GM19023 (cell line): ENCODE measurements at regions not wholly inside any gene's neighbourhood (a gene's known extent, or its start where the extent isn't known, plus 50 kb on each side); places are given as distances from the start of the nearest gene placed in this dataset.

Experiments used
- ATAC-seq: cut with Tn5 transposase; IDR thresholded peaks from one replicate; pipeline ENCODE4 v1.9.1; 2021; ENCODE audit warnings: mild to moderate bottlenecking, moderate library complexity; ENCODE audit not compliant: unreplicated experiment

DNA sequence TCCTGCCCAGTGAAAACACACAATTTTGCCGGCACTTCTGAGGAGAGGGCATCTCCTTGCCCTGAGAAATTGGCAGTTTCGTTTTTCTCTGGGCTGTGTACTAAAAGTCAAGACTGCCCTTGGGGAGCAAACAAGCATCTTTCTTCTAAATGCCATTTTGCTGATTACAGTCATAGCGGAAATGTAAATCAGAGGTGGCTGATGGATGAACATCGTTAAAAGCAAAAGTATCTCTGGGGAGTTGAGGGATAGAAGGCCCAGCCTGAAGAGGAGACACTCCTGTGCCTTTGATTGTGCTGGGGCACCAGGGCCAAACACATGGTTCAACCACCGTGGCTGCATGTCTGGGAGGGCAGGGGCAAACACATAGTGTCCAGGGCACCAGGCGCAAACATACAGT, 49.8 kb downstream of the ABCC12 start:
- no peak for ATAC-seq

DNA sequence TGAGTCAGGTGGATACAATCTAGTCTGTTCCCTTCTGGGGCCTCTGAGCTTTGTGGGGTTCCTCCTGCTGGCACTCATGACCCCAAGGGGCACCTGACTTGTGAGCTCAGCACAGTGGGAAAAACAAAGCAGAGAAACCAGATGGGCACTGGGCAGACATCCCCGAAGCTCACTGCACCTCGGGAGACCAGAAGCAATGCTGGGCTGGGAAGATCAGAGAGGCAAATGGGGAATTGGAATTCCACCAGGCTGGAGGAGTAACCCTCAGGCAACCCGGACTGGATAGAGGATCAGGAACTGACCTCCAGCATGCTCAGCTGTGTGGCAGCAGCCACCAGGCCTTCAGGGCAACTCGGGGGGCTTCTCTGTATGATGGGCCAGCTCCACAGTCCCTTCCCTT, 50.3 kb downstream of the ABCC12 start:
- ATAC-seq: no peak

- ATAC-seq: no peak
Observed at GRCh38 chr16:48103591-48103990, 52.2 kb downstream of the ABCC12 start.

- ATAC-seq: no peak
Observed at GRCh38 chr16:48102083-48103008, 53.4 kb downstream of the ABCC12 start.

DNA sequence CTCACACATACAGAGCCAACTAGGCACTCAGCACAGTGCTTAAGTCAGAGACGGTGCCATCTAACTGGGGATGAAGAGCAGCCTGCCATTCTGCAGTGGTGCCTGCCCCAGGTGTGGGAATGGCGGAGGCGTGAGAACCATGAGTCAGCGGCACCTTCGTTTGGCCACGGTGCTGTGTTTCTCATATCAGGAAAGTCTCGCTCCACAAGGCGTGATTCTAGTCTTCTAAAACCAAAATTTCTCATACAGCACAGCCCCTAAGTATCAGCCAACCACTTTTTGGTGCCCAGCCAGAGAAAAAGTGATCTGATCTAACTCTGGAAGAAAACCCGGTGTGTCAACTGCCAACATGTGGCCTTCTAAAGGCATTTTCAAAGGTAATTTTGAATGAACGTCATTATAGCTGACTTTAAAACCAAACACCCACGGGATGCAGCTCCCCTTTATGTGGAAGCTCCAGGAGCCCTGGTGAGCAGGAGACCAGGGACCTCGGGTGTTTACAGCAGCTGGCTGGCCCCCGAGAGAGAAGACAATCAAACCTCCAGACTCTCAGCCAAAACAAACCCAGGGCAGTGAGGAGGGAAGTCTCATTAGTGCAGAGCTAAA, 54.6 kb downstream of the ABCC12 start:
- peak; percentile 64 for ATAC-seq

DNA sequence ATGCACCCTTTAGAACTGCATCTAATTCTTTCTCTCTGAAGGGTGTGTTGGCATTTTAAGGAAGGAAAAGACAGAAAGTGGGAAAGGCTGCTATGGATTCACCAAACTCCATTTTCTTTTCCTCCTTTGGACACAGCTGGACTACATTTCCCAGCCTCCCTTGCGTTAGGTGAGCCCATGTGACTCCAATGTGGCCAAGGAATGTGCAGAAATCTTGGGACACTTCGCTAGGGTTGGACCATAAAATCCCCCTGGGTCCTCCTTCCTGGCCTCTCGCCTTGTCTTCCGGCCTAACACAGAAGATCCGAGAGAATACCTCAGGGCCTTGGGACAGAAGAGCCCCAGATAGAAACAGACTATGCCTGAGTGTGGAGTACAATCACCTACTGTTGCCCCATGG, 56.3 kb downstream of the ABCC12 start:
- ATAC-seq: no peak

- no peak for ATAC-seq
Observed at GRCh38 chr16:48098472-48098871, 57.3 kb downstream of the ABCC12 start.

DNA sequence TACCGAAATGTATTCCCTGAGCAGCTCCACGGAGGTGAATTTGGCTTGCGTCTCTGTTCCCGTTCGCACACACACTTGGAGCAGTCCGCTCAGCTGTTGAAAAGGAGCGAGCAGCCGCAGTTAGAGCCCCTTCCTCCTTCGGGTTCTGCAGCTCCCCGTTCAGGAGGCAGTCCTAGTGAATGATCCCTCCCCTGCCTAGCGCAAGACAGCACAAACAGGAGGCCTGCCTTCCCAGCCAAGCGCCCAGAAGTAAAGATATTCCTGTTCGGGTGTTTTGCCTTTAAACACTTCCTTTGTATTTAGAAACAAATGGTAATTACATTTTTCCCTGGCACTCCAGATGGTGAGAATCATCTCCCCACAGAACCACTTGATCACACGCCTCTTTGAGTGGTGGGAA, 64.7 kb downstream of the ABCC12 start:
- no peak for ATAC-seq

GRCh38 chr16:48089053-48089792, 66.6 kb downstream of the ABCC12 start:
- ATAC-seq: no peak

- ATAC-seq: no peak
Observed at GRCh38 chr16:48087639-48088038, 68.2 kb downstream of the ABCC12 start.

GRCh38 chr16:48086422-48086821, 69.4 kb downstream of the ABCC12 start:
- no peak for ATAC-seq

DNA sequence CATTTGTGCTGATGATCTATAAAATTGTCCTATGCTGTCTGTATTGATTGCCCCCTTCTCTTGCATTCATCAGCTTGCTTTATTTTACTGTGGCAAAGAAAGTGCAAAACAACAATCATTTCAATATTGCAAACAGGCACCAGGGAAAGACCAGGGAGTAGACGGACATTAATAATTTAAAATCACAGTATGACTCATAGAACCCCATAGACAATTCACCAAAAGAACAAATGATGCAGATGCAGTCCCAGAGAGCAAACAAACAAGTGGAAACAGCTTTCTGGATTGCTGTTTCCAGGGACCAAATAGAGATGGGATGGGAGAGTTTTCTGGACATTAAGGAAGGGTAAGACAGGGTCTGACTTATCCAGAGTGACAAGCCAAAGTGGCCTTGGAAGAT, 70.1 kb downstream of the ABCC12 start:
- ATAC-seq: no peak

- no peak for ATAC-seq
Observed at GRCh38 chr16:48084826-48085225, 71.0 kb downstream of the ABCC12 start.

DNA sequence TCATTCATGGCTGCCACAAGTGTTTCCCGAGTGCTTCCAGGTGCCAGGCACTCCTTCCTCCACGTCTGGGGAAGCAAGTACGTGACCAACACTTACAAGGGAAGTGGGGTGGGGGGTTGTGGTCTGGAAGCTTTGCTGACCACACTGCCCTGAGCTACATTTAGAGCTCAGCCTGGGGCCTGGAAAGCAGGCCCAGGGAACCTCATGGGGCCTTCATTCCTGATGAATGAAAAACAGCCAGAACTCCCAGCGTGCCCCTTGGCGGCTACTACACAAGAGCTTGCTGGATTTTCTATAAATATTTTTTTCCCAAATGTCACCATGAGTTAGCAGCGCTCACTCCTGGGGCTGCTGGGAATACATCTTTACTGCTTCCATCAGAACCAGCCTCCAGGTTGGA, 73.3 kb downstream of the ABCC12 start:
- no peak for ATAC-seq

DNA sequence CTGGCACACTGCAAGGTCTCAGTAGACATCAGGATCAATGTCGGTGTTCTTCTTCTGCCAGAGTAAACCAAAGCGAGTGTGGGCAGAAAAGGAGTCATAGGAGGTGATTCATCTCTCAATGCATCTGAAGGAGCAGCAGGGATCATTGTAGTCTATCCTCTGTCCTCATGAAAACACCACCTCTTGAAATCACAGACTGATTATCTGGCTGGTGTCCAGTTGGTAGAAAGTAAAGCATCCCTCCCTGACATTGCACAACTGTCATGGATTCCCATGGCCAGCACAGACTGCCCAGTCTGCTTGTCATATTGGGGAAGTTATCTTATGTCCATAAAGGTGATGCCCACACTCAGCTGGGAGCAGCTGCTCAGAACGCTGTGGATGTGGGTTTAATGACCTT, 74.1 kb downstream of the ABCC12 start:
- ATAC-seq: no peak

DNA sequence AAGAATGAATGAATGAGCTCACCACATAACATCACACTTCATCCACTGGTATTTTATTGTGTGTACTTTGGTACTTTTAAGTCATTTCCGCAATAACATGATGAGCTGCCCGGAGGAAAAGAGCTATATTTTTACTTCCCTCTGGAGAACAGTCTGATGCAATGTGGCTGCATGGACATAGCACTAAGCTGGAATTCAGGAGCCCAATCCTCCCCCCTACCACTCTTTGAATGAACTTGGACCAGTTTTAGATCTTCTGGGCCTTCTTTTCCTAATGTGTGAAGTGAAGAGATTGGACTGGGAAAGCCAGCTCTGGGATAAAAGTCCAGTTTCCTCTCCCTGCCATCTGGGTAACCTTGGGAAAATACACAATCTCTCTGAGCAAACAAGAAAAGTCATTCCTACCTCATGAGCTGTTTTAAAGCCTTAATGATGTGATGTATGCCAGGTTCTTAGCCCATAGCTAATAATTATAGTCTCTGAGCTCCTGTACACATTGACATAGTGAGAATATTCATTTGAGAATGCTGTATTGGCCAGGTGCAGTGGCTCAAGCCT, 79.3 kb downstream of the ABCC12 start:
- ATAC-seq: no peak

DNA sequence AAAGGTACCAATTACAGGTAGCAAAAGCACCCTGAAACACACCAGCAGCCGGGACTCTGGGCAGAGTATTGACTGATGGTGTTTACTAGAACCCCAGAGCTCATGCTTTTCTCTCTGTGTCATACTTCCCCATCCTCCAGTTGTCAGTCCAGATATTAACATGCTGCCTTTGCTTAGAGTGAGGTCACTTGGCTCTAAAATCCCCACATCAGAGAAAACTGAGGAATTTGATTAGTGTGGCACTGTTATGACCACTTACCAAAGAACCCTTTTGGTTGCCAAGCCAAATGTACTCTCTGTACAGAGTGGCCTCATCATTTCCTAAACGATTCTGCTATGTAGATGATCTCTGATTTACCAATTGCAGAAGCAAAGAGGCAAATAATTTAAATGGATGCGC, 80.4 kb downstream of the ABCC12 start:
- ATAC-seq: no peak

- ATAC-seq: no peak
Observed at GRCh38 chr16:48067388-48067787, 88.4 kb downstream of the ABCC12 start.

DNA sequence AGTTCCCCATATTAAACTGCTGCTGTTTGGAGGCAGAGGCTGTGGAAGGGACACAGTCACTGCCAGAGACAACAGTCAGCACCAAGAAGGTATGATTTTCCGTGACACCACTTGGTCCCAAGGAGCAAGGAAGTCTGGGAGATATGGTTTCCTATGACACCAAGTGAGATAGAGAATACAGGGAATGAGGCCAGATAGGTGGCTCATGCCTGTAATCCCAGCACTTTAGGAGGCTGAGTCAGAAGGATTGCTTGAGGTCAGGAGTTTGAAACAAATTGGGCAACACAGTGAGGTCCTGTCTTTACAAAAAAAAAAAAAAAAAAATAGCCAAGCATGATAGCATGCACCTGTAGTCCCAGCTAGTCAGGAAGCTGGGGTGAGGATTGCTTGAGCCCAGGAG, 90.8 kb downstream of the ABCC12 start:
- no peak for ATAC-seq

DNA sequence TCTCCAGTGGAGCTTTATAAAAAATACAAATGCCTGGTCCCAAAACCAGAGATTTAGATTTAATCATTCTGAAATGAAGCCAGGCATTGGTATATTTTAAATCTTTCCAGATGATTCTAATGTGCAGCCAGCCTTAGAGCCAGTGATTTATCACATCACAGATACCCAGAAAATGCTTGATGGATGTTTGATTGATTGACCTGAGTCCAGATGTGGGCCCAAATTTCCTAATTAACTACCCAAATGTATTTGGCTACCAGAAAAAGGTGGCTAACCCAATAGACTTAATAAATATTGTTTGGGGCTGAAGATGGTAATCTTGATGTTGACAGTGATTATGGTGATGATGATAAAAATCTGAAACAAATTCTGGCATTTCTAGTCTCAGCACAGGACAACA, 93.1 kb downstream of the ABCC12 start:
- no peak for ATAC-seq

DNA sequence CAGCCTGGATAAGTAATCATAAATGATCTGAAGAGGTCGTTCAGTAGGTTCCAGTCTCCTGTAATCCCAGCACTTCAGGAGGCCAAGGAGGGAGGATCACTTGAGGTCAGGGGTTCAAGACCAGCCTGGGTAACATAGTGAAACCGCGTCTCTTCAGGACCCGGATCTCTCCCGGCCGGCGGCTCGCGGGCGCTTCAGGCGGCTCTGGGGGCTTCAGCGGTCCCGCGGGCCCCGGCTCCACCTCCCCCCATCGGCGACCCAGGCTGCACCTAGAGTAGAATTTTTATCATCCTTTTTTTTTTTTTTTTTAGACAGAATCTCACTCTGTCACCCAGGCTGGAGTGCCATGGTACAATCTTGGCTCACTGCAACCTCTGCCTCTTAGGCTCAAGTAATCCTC, 95.9 kb downstream of the ABCC12 start:
- ATAC-seq: no peak
